ENCODE measurements at regions not wholly inside any gene's neighbourhood (a gene's known extent, or its start where the extent isn't known, plus 50 kb on each side); places are given as distances from the start of the nearest gene placed in this dataset.

DNA sequence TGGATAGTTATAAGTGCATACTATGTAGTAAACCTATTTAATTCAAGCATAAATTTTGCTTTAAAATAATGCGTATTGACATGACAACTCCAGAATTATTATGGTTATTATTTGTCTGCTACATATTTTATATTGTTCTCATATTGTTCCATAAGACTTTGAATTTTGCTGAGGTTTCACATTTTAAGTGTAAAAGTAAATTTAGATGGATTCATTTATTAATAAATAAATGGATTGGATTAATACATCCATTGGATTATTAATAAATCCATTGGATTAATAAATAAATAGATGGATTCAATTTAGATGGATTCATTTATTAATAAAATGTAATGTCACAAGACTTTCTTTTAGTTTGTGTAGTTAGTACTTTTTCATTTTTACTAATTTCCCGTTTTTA lies 1768.0 kb upstream of the PCDH10 start:
- H3K9ac ChIP-seq (ENCODE audit: low read length): no peak overlapping the region
- no peaks in the 10 kb centered on the region for H3K4me1 ChIP-seq (ENCODE audit: control insufficient read depth, insufficient read depth, low read length)
- no peaks in the 10 kb centered on the region for H3K36me3 ChIP-seq (ENCODE audit: control insufficient read depth, insufficient read depth, low read length, severe bottlenecking)
- DNase-seq (ENCODE audit: low read depth): no peak
- no peak overlapping the region for H3K4me3 ChIP-seq (ENCODE audit: low read length)
- H3K9me3 ChIP-seq (ENCODE audit: control insufficient read depth, low read length): no peaks in the 10 kb centered on the region
- H3K27me3 ChIP-seq (replicated peaks; ENCODE audit: control insufficient read depth, insufficient read depth, low read length): no peaks in the 10 kb centered on the region

- Histone ChIP-seq H3K36me3 (ENCODE audit: control insufficient read depth, insufficient read depth, low read length, severe bottlenecking) (no peaks in the 10 kb centered on the region), H3K4me1 (ENCODE audit: control insufficient read depth, insufficient read depth, low read length) (no peaks in the 10 kb centered on the region), H3K4me3 (ENCODE audit: low read length) (no peak overlapping the region), H3K9me3 (ENCODE audit: control insufficient read depth, low read length) (peaks cover under 1% of the 10 kb centered on the region), H3K9ac (ENCODE audit: low read length) (no peak overlapping the region), H3K27me3 (replicated peaks; ENCODE audit: control insufficient read depth, insufficient read depth, low read length) (no peaks in the 10 kb centered on the region)
- no peak for DNase-seq (ENCODE audit: low read depth)
Observed at GRCh38 chr4:131382839-131383238, 1766.3 kb upstream of the PCDH10 start.

- Histone ChIP-seq H3K36me3 (ENCODE audit: control insufficient read depth, insufficient read depth, low read length, severe bottlenecking) (no peaks in the 10 kb centered on the region), H3K4me1 (ENCODE audit: control insufficient read depth, insufficient read depth, low read length) (no peaks in the 10 kb centered on the region), H3K27me3 (replicated peaks; ENCODE audit: control insufficient read depth, insufficient read depth, low read length) (no peaks in the 10 kb centered on the region), H3K4me3 (ENCODE audit: low read length) (no peak overlapping the region), H3K9ac (ENCODE audit: low read length) (no peak overlapping the region), H3K9me3 (ENCODE audit: control insufficient read depth, low read length) (peaks cover 3% of the 10 kb centered on the region)
- DNase-seq (ENCODE audit: low read depth): no peak
Observed at GRCh38 chr4:131388277-131388676, 1760.8 kb upstream of the PCDH10 start.

GRCh38 chr4:131408102-131408501 lies 1741.0 kb upstream of the PCDH10 start:
- DNase-seq (ENCODE audit: low read depth): no peak
- H3K9ac ChIP-seq (ENCODE audit: low read length): no peak overlapping the region
- no peaks in the 10 kb centered on the region for H3K36me3 ChIP-seq (ENCODE audit: control insufficient read depth, insufficient read depth, low read length, severe bottlenecking)
- H3K4me1 ChIP-seq (ENCODE audit: control insufficient read depth, insufficient read depth, low read length): no peaks in the 10 kb centered on the region
- no peaks in the 10 kb centered on the region for H3K27me3 ChIP-seq (replicated peaks; ENCODE audit: control insufficient read depth, insufficient read depth, low read length)
- peaks cover 4% of the 10 kb centered on the region for H3K9me3 ChIP-seq (ENCODE audit: control insufficient read depth, low read length)
- H3K4me3 ChIP-seq (ENCODE audit: low read length): no peak overlapping the region

GRCh38 chr4:131411393-131411792 lies 1737.7 kb upstream of the PCDH10 start:
- Histone ChIP-seq H3K36me3 (ENCODE audit: control insufficient read depth, insufficient read depth, low read length, severe bottlenecking) (no peaks in the 10 kb centered on the region), H3K27me3 (replicated peaks; ENCODE audit: control insufficient read depth, insufficient read depth, low read length) (no peaks in the 10 kb centered on the region), H3K4me1 (ENCODE audit: control insufficient read depth, insufficient read depth, low read length) (no peaks in the 10 kb centered on the region), H3K9me3 (ENCODE audit: control insufficient read depth, low read length) (peaks cover 4% of the 10 kb centered on the region), H3K9ac (ENCODE audit: low read length) (no peak overlapping the region), H3K4me3 (ENCODE audit: low read length) (no peak overlapping the region)
- DNase-seq (ENCODE audit: low read depth): no peak

GRCh38 chr4:131419147-131419546 lies 1729.9 kb upstream of the PCDH10 start:
- no peak overlapping the region for H3K4me3 ChIP-seq (ENCODE audit: low read length)
- DNase-seq (ENCODE audit: low read depth): no peak
- H3K4me1 ChIP-seq (ENCODE audit: control insufficient read depth, insufficient read depth, low read length): no peaks in the 10 kb centered on the region
- no peaks in the 10 kb centered on the region for H3K36me3 ChIP-seq (ENCODE audit: control insufficient read depth, insufficient read depth, low read length, severe bottlenecking)
- no peak overlapping the region for H3K9ac ChIP-seq (ENCODE audit: low read length)
- H3K9me3 ChIP-seq (ENCODE audit: control insufficient read depth, low read length): no peaks in the 10 kb centered on the region
- H3K27me3 ChIP-seq (replicated peaks; ENCODE audit: control insufficient read depth, insufficient read depth, low read length): no peaks in the 10 kb centered on the region

DNA sequence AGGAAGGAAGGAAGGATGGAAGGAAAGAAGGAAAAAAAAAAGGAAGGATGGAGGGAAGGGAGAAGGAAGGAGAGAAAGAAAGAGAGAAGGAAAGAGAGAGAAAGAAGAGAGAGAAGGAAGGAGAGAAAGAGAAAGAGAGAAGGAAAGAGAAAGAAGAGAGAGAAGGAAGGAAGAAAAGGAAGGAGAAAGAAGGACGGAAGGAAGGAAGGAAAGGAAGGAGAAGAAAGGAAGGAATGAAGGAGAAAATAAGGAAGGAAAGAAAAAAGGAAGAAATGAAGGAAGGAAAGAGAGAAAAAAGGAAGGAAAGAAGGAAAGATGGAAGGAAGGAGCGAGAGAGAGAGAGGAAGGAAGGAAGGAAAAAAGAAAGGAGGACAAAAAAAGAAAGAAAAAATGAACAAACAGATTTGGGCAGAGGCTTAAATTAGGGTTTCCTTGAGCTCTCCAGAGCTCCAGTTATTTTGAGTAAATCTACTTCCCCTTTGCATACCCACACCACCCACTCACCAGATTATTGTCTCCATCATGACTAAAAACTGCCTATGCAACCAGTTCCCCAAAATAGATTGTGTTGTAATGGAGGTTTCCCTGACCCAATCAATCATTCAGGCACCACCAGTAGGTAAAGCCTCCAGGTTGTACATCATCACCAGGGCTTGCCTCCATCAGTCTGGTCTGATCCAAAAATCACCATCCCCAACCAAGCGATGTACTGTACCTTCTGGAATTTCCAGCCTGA lies 1722.9 kb upstream of the PCDH10 start:
- DNase-seq (ENCODE audit: low read depth): no peak
- no peaks in the 10 kb centered on the region for H3K4me1 ChIP-seq (ENCODE audit: control insufficient read depth, insufficient read depth, low read length)
- H3K27me3 ChIP-seq (replicated peaks; ENCODE audit: control insufficient read depth, insufficient read depth, low read length): no peaks in the 10 kb centered on the region
- no peak overlapping the region for H3K4me3 ChIP-seq (ENCODE audit: low read length)
- H3K9ac ChIP-seq (ENCODE audit: low read length): no peak overlapping the region
- no peaks in the 10 kb centered on the region for H3K9me3 ChIP-seq (ENCODE audit: control insufficient read depth, low read length)
- H3K36me3 ChIP-seq (ENCODE audit: control insufficient read depth, insufficient read depth, low read length, severe bottlenecking): no peaks in the 10 kb centered on the region

DNA sequence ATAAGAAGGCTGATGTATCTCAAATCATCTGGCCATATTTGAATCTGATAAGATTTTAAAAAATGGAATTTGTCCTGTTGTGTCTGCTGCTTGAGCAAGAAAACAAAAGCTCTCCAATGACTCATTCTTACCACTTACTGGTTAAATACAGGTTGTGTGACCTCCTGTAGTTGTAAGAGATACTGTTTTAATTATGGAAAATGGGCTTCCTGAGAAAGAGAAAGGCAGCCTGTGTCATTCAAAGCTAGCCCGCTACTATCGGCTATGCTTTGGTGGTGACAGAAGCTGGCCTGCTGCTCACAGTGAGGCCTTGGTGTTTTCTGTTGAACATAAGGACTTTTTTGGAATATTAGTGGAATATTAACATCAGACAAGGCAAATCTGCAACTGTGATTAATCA lies 1722.1 kb upstream of the PCDH10 start:
- no peaks in the 10 kb centered on the region for H3K27me3 ChIP-seq (replicated peaks; ENCODE audit: control insufficient read depth, insufficient read depth, low read length)
- no peaks in the 10 kb centered on the region for H3K9me3 ChIP-seq (ENCODE audit: control insufficient read depth, low read length)
- H3K9ac ChIP-seq (ENCODE audit: low read length): no peak overlapping the region
- no peaks in the 10 kb centered on the region for H3K4me1 ChIP-seq (ENCODE audit: control insufficient read depth, insufficient read depth, low read length)
- DNase-seq (ENCODE audit: low read depth): no peak
- no peaks in the 10 kb centered on the region for H3K36me3 ChIP-seq (ENCODE audit: control insufficient read depth, insufficient read depth, low read length, severe bottlenecking)
- no peak overlapping the region for H3K4me3 ChIP-seq (ENCODE audit: low read length)

DNA sequence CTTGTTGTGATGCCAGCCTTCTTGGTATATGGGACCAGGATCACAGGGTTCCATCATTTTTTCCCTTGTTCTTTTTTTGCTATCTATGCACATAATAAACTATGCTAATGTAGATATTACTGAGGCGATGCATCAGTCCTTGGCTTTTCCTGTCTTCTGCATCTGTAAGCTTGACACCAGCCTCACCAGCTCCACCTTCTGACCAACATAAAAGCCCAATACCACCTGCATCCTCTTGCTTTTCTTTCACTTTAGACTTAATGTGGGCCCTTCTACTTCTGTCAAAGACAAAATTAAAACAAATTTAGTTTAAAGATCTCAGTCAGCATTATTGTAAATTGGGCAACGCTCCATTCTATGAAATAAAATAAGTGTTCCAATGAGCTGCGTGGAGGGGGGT lies 1718.8 kb upstream of the PCDH10 start:
- Histone ChIP-seq H3K27me3 (replicated peaks; ENCODE audit: control insufficient read depth, insufficient read depth, low read length) (no peaks in the 10 kb centered on the region), H3K36me3 (ENCODE audit: control insufficient read depth, insufficient read depth, low read length, severe bottlenecking) (no peaks in the 10 kb centered on the region), H3K9ac (ENCODE audit: low read length) (no peak overlapping the region), H3K4me1 (ENCODE audit: control insufficient read depth, insufficient read depth, low read length) (no peaks in the 10 kb centered on the region), H3K4me3 (ENCODE audit: low read length) (no peak overlapping the region), H3K9me3 (ENCODE audit: control insufficient read depth, low read length) (no peaks in the 10 kb centered on the region)
- DNase-seq (ENCODE audit: low read depth): no peak

- H3K9me3 ChIP-seq (ENCODE audit: control insufficient read depth, low read length): peaks cover 8% of the 10 kb centered on the region
- no peaks in the 10 kb centered on the region for H3K4me1 ChIP-seq (ENCODE audit: control insufficient read depth, insufficient read depth, low read length)
- DNase-seq (ENCODE audit: low read depth): no peak
- no peak overlapping the region for H3K4me3 ChIP-seq (ENCODE audit: low read length)
- no peaks in the 10 kb centered on the region for H3K27me3 ChIP-seq (replicated peaks; ENCODE audit: control insufficient read depth, insufficient read depth, low read length)
- H3K36me3 ChIP-seq (ENCODE audit: control insufficient read depth, insufficient read depth, low read length, severe bottlenecking): no peaks in the 10 kb centered on the region
- H3K9ac ChIP-seq (ENCODE audit: low read length): no peak overlapping the region
Observed at GRCh38 chr4:131441004-131441688, 1707.9 kb upstream of the PCDH10 start.

DNA sequence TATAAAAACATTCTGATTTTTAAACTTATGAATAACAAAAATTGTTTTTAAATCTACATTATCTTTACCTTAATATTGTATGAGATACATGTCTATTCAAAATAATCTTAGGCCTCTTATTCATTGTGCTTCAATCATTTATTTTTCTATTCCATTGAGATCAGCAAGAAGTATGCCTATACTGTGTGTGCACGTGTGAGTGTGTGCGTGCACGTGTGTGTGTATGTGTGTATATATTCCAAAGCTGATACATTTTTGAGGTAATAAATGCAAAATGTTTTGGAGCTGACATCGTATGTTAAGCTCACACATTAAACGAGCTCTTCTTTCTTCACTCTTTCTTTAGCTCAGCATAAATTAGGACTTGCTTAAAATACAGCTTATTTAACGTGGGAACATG lies 1701.2 kb upstream of the PCDH10 start:
- H3K9me3 ChIP-seq (ENCODE audit: control insufficient read depth, low read length): no peaks in the 10 kb centered on the region
- no peak for DNase-seq (ENCODE audit: low read depth)
- no peak overlapping the region for H3K9ac ChIP-seq (ENCODE audit: low read length)

More for the DNA sequence above, 1701.2 kb upstream of the PCDH10 start:
- Histone ChIP-seq H3K4me1 (ENCODE audit: control insufficient read depth, insufficient read depth, low read length) (no peaks in the 10 kb centered on the region), H3K36me3 (ENCODE audit: control insufficient read depth, insufficient read depth, low read length, severe bottlenecking) (no peaks in the 10 kb centered on the region), H3K27me3 (replicated peaks; ENCODE audit: control insufficient read depth, insufficient read depth, low read length) (no peaks in the 10 kb centered on the region), H3K4me3 (ENCODE audit: low read length) (no peak overlapping the region)

All from adipocyte (in vitro differentiated cells).